GM23248 (cell line): ENCODE measurements at regions not wholly inside any gene's neighbourhood (a gene's known extent, or its start where the extent isn't known, plus 50 kb on each side); places are given as distances from the start of the nearest gene placed in this dataset.
A peak's percentile ranks its signal among the peaks of the same experiment; 100 is the strongest.

ENCODE experiments used
- DNase-seq: peaks from one replicate; pipeline ENCODE4 v3.0.0-alpha.2; 2015
- H2AFZ ChIP-seq: fragments of 200-600 bp; sonication (generic); 2 replicates; pipeline ENCODE4 v1.6.1; 2016; ENCODE audit warnings: antibody characterized with exemption
- H3F3A ChIP-seq: fragments of 200-600 bp; sonication (generic); 2 replicates; pipeline ENCODE4 v1.6.1; 2016; ENCODE audit warnings: mild to moderate bottlenecking, antibody characterized with exemption, mixed run types; ENCODE audit not compliant: insufficient read depth
- H3K27ac ChIP-seq: fragments of 200-600 bp; sonication (generic); 2 replicates; pipeline ENCODE4 v1.5.1; 2016; ENCODE audit warnings: mild to moderate bottlenecking
- H3K27me3 ChIP-seq: fragments of 200-600 bp; sonication (generic); replicated peaks from 2 replicates; pipeline ENCODE4 v1.6.1; 2016; ENCODE audit warnings: mild to moderate bottlenecking; ENCODE audit not compliant: insufficient read depth
- H3K36me3 ChIP-seq: fragments of 200-600 bp; sonication (generic); 2 replicates; pipeline ENCODE4 v1.6.1; 2016; ENCODE audit warnings: low read depth, mild to moderate bottlenecking
- H3K4me1 ChIP-seq: fragments of 200-600 bp; sonication (generic); 2 replicates; pipeline ENCODE4 v1.6.1; 2016; ENCODE audit warnings: mild to moderate bottlenecking; ENCODE audit not compliant: insufficient read depth
- H3K4me2 ChIP-seq: fragments of 200-600 bp; sonication (generic); one replicate; pipeline ENCODE4 v1.6.1; 2016; ENCODE audit warnings: mild to moderate bottlenecking; ENCODE audit not compliant: unreplicated experiment
- H3K4me3 ChIP-seq: fragments of 200-600 bp; sonication (generic); 2 replicates; pipeline ENCODE4 v1.5.1; 2016; ENCODE audit warnings: mild to moderate bottlenecking
- H3K79me2 ChIP-seq: fragments of 200-600 bp; sonication (generic); 2 replicates; pipeline ENCODE4 v1.6.1; 2016; ENCODE audit warnings: mild to moderate bottlenecking; ENCODE audit not compliant: insufficient read depth
- H3K9ac ChIP-seq: fragments of 200-600 bp; sonication (generic); 2 replicates; pipeline ENCODE4 v1.6.1; 2016; ENCODE audit warnings: mild to moderate bottlenecking
- H3K9me2 ChIP-seq: fragments of 200-600 bp; sonication (generic); 2 replicates; pipeline ENCODE4 v1.6.1; 2016; ENCODE audit warnings: mixed run types, mild to moderate bottlenecking, moderate library complexity; ENCODE audit not compliant: insufficient read depth
- H3K9me3 ChIP-seq: fragments of 200-600 bp; sonication (generic); one replicate; pipeline ENCODE4 v1.6.1; 2017; ENCODE audit warnings: low read depth
- H4K20me1 ChIP-seq: fragments of 200-600 bp; sonication (generic); 2 replicates; pipeline ENCODE4 v1.6.0; 2016; ENCODE audit not compliant: insufficient read depth
- EZH2 ChIP-seq: fragments of 200-600 bp; sonication (generic); IDR thresholded peaks from 2 replicates; pipeline ENCODE4 v1.6.1; 2018; ENCODE audit warnings: antibody characterized with exemption, mild to moderate bottlenecking; ENCODE audit not compliant: insufficient read depth, poor library complexity, severe bottlenecking
- EZH2phosphoT487 ChIP-seq: fragments of 200-600 bp; sonication (generic); IDR thresholded peaks from 2 replicates; pipeline ENCODE4 v1.6.1; 2018; ENCODE audit warnings: antibody characterized with exemption, moderate library complexity, mild to moderate bottlenecking, low read depth; ENCODE audit not compliant: insufficient read depth
- WGBS, 2 experiments: methylation state at CpG; one replicate each; pipeline ENCODE4 v1.1.6; 2015 to 2017; ENCODE audit warnings: low lambda C conversion rate in 2 of 2, low coverage in 1 of 2; ENCODE audit errors: missing lambda C conversion rate in 2 of 2; 5-methylcytosine and 5-hydroxymethylcytosine counted together
- in situ Hi-C: fragments of 300-500 bp; cut with MboI; formaldehyde crosslinking; loops from 2 replicates; pipeline ENCODE4 v1.15.0; 2020

DNA sequence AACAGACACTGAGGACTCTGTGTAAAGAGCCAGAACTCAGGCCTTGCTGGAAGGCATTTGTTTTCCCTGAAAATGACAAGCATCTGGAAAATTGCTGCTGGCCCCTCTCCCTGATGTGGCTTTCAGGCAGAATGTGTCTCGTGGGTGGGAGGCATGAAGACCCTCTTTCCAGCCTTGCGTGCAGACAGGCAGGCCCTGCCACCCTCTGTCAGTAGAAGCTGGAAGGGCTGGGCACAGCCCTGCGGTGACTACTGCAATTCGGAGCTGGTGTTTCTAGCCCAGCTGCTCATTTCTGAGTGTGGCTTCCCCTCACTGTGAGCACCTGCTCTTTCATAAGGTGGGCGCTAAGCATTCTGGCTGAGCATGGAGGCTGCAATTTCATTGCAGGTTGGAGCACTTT, 349.9 kb downstream of the PTPRU start:
- Histone ChIP-seq H3K4me2 (no peak overlapping the region), H3K9me3 (no peaks in the 10 kb centered on the region), H3F3A (no peaks in the 10 kb centered on the region), H2AFZ (no peak overlapping the region), H3K9ac (no peak overlapping the region), H3K27ac (no peak overlapping the region), H3K9me2 (no peaks in the 10 kb centered on the region), H3K4me1 (0 out of 2 replicates have a peak, but pooled peaks cover 5% of the 10 kb centered on the region), H3K79me2 (no peaks in the 10 kb centered on the region), H3K36me3 (no peaks in the 10 kb centered on the region), H4K20me1 (no peaks in the 10 kb centered on the region), H3K27me3 (no peaks in the 10 kb centered on the region), H3K4me3 (no peak overlapping the region)
- TF ChIP-seq EZH2phosphoT487 (no peak), EZH2 (no peak)
- 80% methylated on average over 5 of the region's 5 CpGs for WGBS, 2 experiments
- DNase-seq: no peak
- in situ Hi-C loops: no loop called here

GRCh38 chr1:29585656-29586055, 349.3 kb downstream of the PTPRU start:
- WGBS, 2 experiments: 89% methylated on average over 6 of the region's 6 CpGs
- H3K27ac ChIP-seq: no peak overlapping the region
- DNase-seq: no peak
- H3K4me1 ChIP-seq: 0 out of 2 replicates have a peak, but pooled peaks cover 5% of the 10 kb centered on the region
- H3K36me3 ChIP-seq: no peaks in the 10 kb centered on the region
- H3K79me2 ChIP-seq: no peaks in the 10 kb centered on the region
- no peaks in the 10 kb centered on the region for H3K9me3 ChIP-seq
- H3K4me3 ChIP-seq: no peak overlapping the region
- no peaks in the 10 kb centered on the region for H4K20me1 ChIP-seq
- no peak overlapping the region for H3K9ac ChIP-seq
- no peaks in the 10 kb centered on the region for H3K27me3 ChIP-seq
- in situ Hi-C loops: no loop called here
- H3K9me2 ChIP-seq: no peaks in the 10 kb centered on the region
- no peak overlapping the region for H2AFZ ChIP-seq
- no peaks in the 10 kb centered on the region for H3F3A ChIP-seq
- TF ChIP-seq EZH2phosphoT487: no peak
- no peak for TF ChIP-seq EZH2
- H3K4me2 ChIP-seq: no peak overlapping the region

DNA sequence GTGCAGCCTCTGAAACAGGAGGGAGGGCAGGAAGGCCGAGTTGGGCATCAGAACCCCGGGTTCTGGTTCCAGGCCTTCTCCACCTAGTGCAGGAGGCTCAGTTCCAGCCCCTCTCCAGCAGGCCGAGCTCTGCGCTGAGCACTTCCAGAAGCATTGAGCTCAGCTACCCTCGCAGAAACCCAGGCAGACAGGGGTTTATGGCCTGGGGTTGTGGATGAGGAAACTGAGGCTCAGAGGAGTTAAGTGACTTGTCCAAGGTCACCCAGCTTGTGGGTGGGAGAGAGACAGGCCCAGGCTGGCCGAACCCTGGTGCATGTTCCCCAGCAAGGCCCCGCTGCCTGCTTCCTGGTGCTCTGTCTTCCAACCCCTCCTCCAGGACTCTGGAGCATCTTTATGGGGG, 348.9 kb downstream of the PTPRU start:
- Histone ChIP-seq H3K27ac (no peak overlapping the region), H3K4me3 (no peak overlapping the region), H3K36me3 (no peaks in the 10 kb centered on the region), H2AFZ (no peak overlapping the region), H3K27me3 (no peaks in the 10 kb centered on the region), H3K9ac (no peak overlapping the region), H3K4me2 (no peak overlapping the region), H3K9me3 (no peaks in the 10 kb centered on the region), H3F3A (no peaks in the 10 kb centered on the region; the same call in 1 of the 2 replicates), H4K20me1 (no peaks in the 10 kb centered on the region), H3K9me2 (no peaks in the 10 kb centered on the region), H3K4me1 (0 out of 2 replicates have a peak, but pooled peaks cover 6% of the 10 kb centered on the region), H3K79me2 (no peaks in the 10 kb centered on the region)
- WGBS, 2 experiments: 60 to 73% methylated on average over 6 to 7 of the region's 7 CpGs
- in situ Hi-C loops: no loop called here
- DNase-seq: no peak
- TF ChIP-seq EZH2: no peak
- TF ChIP-seq EZH2phosphoT487: no peak

DNA sequence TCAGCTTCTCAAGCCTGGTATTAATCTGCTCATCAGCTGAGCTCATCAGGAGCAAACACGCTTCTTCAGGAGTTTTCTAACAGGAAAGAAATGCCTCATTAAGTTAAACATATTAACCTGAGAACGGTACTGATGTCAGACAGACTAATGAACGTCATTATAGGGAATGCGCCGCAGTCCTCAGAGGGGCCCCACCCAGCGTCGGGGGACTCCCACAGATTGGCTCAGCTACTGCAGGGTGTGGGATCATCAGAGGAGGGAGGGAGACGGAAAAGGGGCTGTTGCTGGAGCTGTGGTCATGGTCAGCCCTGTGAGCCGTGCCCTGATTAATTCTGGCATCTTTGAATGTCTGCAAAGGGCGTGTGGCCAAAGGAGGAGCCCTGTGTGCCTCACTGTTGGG, 348.5 kb downstream of the PTPRU start:
- no peak overlapping the region for H2AFZ ChIP-seq
- H3K27me3 ChIP-seq: no peaks in the 10 kb centered on the region
- H4K20me1 ChIP-seq: no peaks in the 10 kb centered on the region
- H3F3A ChIP-seq: peaks cover under 1% of the 10 kb centered on the region; the same call in 1 of the 2 replicates
- no peak overlapping the region for H3K4me2 ChIP-seq
- no peaks in the 10 kb centered on the region for H3K79me2 ChIP-seq
- H3K9ac ChIP-seq: no peak overlapping the region
- no peak overlapping the region for H3K27ac ChIP-seq
- H3K4me3 ChIP-seq: no peak overlapping the region
- in situ Hi-C loops: no loop called here
- TF ChIP-seq EZH2phosphoT487: no peak
- no peak for TF ChIP-seq EZH2
- H3K9me2 ChIP-seq: no peaks in the 10 kb centered on the region
- no peaks in the 10 kb centered on the region for H3K9me3 ChIP-seq
- H3K4me1 ChIP-seq: peaks cover 9% of the 10 kb centered on the region; the same call in 1 of the 2 replicates
- no peaks in the 10 kb centered on the region for H3K36me3 ChIP-seq
- peak; percentile 49 for DNase-seq
- 22 to 27% methylated on average over 10 of the region's 10 CpGs for WGBS, 2 experiments

GRCh38 chr1:29584362-29584761, 348.0 kb downstream of the PTPRU start:
- no peak overlapping the region for H3K9ac ChIP-seq
- in situ Hi-C loops: no loop called here
- H3K27ac ChIP-seq: no peak overlapping the region
- no peak overlapping the region for H3K4me3 ChIP-seq
- no peaks in the 10 kb centered on the region for H3K9me3 ChIP-seq
- no peak for DNase-seq
- peaks cover 4% of the 10 kb centered on the region for H3F3A ChIP-seq
- no peaks in the 10 kb centered on the region for H3K27me3 ChIP-seq
- no peak overlapping the region for H3K4me2 ChIP-seq
- no peak overlapping the region for H2AFZ ChIP-seq
- H4K20me1 ChIP-seq: no peaks in the 10 kb centered on the region
- TF ChIP-seq EZH2: no peak
- no peak for TF ChIP-seq EZH2phosphoT487
- 89 to 91% methylated on average over 3 of the region's 3 CpGs for WGBS, 2 experiments
- no peaks in the 10 kb centered on the region for H3K36me3 ChIP-seq
- no peaks in the 10 kb centered on the region for H3K79me2 ChIP-seq
- no peaks in the 10 kb centered on the region for H3K9me2 ChIP-seq
- H3K4me1 ChIP-seq: peaks cover 12% of the 10 kb centered on the region; the same call in 1 of the 2 replicates
